ENCODE measurements at regions not wholly inside any gene's neighbourhood (a gene's known extent, or its start where the extent isn't known, plus 50 kb on each side); places are given as distances from the start of the nearest gene placed in this dataset.
"Not testable (repeated sequence)": the region's sequence is repeated elsewhere in the genome, so short reads cannot be mapped to it uniquely, and the experiment has no call there.

- DNase-seq (ENCODE audit: low spot score) = no peak
These were observed 485.2 kb upstream of the BCHE start for GRCh38 chr3:166322391-166322790.

GRCh38 chr3:166307756-166308350 is 470.6 kb upstream of the BCHE start:
- no peak for DNase-seq (ENCODE audit: low spot score)

DNA sequence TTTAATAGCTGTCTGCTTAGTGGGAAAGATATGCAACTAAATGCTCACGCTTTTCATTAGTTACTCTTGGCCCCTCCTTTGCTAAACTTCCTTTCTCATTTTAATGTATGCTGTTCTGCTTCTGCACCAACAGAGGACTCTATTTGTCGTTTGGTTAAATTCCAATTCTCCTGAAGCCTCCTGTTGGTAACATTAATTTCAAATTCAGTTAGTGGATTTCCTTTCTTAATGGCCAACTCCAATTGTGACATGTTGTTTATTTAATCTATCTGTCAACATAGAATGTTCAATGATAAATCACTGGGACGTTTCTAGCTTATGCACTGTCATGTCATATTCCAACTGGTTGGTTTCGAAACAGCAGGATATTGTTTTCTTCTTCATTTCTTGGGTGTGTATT is 467.4 kb upstream of the BCHE start:
- no peak for DNase-seq (ENCODE audit: low spot score)

DNA sequence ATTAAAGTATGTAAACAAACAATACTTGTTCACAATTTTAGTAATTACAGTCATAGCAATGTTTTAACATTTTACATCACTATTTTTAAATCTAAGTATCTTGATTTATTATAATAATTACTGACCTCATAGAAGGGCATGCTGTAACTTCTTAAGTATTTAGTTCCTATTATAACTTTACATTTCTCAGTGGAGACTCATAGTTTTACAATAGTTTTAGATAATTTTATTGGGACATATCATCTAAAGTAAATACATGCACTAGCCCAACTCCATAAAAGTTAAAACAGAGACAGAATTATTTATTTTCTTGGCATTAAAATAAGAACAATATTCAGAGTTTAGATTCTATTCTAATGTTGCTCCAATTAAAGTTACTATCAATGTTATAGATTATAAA is 466.5 kb upstream of the BCHE start:
- DNase-seq (ENCODE audit: low spot score) = no peak

DNA sequence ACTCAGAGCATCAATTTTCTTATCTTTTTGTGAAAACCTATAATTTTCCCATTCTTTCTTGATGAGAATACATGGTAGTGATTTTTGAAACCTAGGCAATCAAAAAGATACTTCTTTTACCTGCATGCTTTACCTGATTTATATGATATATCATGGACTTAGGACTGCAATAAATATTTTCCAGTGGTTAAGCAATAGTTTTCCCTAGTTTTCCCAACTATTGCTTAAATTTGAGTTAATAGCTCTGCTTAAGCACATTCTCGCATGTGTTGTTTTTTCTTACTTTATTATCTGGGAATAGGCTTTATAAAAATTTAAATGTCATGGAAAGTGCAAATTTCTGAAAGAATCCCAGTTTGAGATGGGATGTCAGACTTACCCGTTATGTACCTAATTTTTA is 465.1 kb upstream of the BCHE start:
- no peak for DNase-seq (ENCODE audit: low spot score)

DNA sequence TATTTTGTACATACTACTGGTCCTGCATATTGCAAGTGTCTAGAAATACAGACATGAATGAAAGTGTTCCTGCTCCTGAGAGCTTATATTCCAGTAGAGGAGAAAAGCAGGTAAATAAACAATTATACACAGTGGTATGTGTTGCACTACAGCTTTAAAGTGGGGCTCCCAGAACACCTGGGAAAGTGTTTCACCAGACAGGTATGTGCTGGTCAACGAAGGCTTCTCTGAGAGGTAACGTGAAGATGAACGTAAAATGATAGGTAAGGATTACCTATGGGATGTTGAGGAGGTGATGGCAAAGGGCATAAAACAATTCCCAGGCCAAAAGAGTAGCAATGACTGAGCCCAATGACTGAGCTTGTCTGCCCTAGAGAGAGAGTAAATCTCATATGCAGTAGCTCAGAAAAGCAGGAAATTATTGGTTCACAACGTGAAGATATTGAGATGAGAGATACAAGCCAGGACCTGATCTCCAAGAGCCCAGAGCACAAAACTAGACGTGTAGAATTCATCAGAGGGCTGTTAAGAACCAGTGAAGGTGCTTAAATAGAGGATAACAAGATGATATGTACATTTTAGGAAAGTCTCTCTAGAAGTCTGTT is 459.1 kb upstream of the BCHE start:
- no peak for DNase-seq (ENCODE audit: low spot score)

- DNase-seq (ENCODE audit: low spot score) = no peak
These were observed 454.1 kb upstream of the BCHE start for GRCh38 chr3:166291186-166291955.

DNA sequence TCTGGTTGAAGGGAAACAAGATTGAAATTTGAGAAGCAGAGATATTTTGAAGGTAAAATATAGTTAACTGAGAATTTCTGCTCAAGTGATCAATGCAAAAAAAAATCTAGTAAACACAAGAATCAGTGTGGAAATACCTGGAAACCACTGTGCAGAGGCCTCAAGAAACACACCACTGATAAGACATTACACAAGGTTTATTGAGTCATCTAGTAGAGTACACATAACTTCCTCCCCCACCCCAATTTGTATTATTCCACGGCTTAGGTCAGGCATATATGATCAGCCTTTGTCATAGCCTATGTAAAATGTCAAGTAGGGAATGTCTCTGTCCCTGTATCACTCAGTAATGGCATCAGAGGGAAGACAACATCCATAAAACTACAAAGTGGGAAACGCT is 447.8 kb upstream of the BCHE start:
- DNase-seq (ENCODE audit: low spot score) = no peak

- DNase-seq (ENCODE audit: low spot score) = peak; percentile 8
These were observed 446.6 kb upstream of the BCHE start for GRCh38 chr3:166283840-166284239.

- DNase-seq (ENCODE audit: low spot score) = no peak
These were observed 445.7 kb upstream of the BCHE start for GRCh38 chr3:166282931-166283330.

GRCh38 chr3:166279636-166280035 is 442.4 kb upstream of the BCHE start:
- DNase-seq (ENCODE audit: low spot score) = no peak

- DNase-seq (ENCODE audit: low spot score) = no peak
These were observed 437.8 kb upstream of the BCHE start for GRCh38 chr3:166275024-166275390.

- DNase-seq (ENCODE audit: low spot score) = no peak
These were observed 437.3 kb upstream of the BCHE start for GRCh38 chr3:166274351-166275023.

- DNase-seq (ENCODE audit: low spot score) = no peak
These were observed 433.2 kb upstream of the BCHE start for GRCh38 chr3:166270429-166270828.

DNA sequence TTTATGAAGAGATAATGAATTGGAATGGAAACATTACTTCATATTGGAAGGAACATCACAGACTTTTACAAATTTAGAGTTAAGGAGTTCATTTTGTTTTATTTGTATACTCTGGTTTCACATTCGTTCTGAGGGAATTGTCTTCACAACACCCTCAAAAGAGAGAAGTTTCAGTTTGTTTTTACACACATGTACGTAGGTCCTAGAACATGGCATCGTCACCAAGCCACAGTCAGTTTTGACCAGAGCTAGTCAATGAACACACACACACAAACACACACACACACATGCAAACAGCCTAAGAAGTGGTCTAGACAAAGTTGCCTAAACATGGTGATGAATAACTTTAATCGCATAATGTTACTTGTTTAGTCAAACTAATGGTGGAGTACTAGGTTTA is 427.9 kb upstream of the BCHE start:
- DNase-seq (ENCODE audit: low spot score) = no peak

DNA sequence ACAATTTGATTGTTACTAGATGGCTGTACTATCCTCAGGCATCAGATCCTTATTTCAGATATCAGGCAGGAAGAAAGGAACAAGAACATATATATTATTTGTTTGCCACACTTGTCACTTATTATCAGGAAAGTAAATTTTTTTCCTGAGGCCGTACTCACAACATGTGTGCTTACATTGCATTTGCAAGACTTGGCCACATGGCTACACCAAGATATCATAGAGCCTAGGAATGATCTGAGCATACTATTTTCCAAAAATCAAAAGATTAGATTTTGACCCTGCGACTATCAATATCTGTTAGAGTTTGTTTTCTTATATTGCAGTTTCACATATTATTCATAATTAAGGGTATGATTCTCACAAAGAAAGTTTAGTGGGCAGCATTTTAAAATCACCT is 426.2 kb upstream of the BCHE start:
- no peak for DNase-seq (ENCODE audit: low spot score)

- DNase-seq (ENCODE audit: low spot score) = not testable (repeated sequence)
These were observed 421.1 kb upstream of the BCHE start for GRCh38 chr3:166258293-166258850.

DNA sequence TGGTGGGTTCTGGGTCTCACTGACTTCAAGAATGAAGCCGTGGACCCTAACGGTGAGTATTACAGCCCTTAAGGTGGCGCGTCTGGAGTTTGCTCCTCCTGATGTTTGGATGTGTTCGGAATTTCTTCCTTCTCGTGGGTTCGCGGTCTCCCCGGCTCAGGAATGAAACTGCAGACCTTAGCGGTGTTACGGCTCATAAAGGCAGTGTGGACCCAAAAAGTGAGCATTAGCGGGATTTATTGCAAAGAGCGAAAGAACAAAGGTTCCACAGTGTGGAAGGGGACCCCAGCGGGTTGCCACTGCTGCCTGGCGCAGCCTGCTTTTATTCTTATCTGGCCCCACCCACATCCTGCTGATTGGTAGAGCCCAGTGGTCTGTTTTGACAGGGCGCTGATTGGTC is 420.5 kb upstream of the BCHE start:
- DNase-seq (ENCODE audit: low spot score) = no peak

GRCh38 chr3:166248784-166249183 is 411.6 kb upstream of the BCHE start:
- DNase-seq (ENCODE audit: low spot score) = no peak

- no peak for DNase-seq (ENCODE audit: low spot score)
These were observed 406.3 kb upstream of the BCHE start for GRCh38 chr3:166243511-166243910.

DNA sequence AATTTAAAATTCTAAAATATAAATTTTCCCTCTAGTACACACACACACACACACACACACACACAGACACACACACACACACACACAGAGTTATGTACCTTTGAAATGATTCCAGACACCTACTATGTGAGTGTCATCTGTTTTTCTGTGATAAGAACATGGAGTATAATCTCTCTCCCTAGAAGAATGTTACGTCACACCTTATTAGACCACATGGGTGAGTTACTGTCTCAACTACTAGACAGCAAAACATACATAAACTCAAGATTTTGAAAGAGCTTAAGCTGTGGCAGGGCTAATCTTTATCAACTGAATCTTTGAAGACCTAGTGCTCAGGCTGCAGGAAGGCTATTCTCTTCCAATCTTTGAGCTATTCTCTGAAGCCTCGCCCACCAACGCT is 385.9 kb upstream of the BCHE start:
- no peak for DNase-seq (ENCODE audit: low spot score)

- DNase-seq (ENCODE audit: low spot score) = no peak
These were observed 374.2 kb upstream of the BCHE start for GRCh38 chr3:166211451-166211850.

GRCh38 chr3:166209701-166210100 is 372.5 kb upstream of the BCHE start:
- no peak for DNase-seq (ENCODE audit: low spot score)
